Nephron progenitor cell (in vitro differentiated cells): ENCODE measurements at regions not wholly inside any gene's neighbourhood (a gene's known extent, or its start where the extent isn't known, plus 50 kb on each side); places are given as distances from the start of the nearest gene placed in this dataset.
"Not testable (repeated sequence)": the region's sequence is repeated elsewhere in the genome, so short reads cannot be mapped to it uniquely, and the experiment has no call there.

Source experiments
- DNase-seq: peaks from one replicate; pipeline ENCODE4 v3.0.0; 2021
- H3K27ac Mint-ChIP-seq: 2 replicates; pipeline ENCODE4 v1.8.0; 2021; ENCODE audit warnings: mild to moderate bottlenecking, moderate library complexity, mixed read lengths
- H3K27me3 Mint-ChIP-seq: 2 replicates; pipeline ENCODE4 v1.8.0; 2021; ENCODE audit warnings: mild to moderate bottlenecking, low read depth, mixed read lengths; ENCODE audit not compliant: poor library complexity
- H3K36me3 Mint-ChIP-seq: 2 replicates; pipeline ENCODE4 v1.8.0; 2021; ENCODE audit warnings: low read depth, mixed read lengths
- H3K4me1 Mint-ChIP-seq: 2 replicates; pipeline ENCODE4 v1.8.0; 2021; ENCODE audit warnings: mixed read lengths
- H3K4me3 Mint-ChIP-seq: 2 replicates; pipeline ENCODE4 v1.8.0; 2021; ENCODE audit warnings: mild to moderate bottlenecking, moderate library complexity, mixed read lengths
- H3K9me3 Mint-ChIP-seq: 2 replicates; pipeline ENCODE4 v1.8.0; 2021; ENCODE audit warnings: mild to moderate bottlenecking, moderate library complexity, mixed read lengths
- TF ChIP-seq, protein P1 (sequence below): fragments of 200-600 bp; sonication (generic); IDR thresholded peaks from 2 replicates; pipeline ENCODE4 v1.5.0; 2021; ENCODE audit warnings: antibody characterized with exemption

DNA sequence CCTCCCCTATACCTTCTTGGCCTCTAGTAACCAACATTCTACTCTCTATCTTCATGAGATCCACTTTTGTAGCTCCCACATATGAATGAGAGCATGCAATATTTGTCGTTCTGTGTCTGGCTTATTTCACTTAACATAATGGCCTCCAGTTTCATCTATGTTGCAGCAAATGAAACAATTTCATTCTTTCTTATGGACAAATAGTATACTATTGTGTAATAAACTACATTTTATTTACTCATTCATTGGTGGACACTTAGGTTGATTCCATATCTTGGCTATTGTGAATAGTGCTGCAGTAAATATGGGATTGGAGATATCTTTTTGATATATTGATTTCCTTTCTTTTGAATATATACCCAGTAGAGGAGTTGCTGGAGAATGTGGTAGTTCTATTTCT, 151.1 kb downstream of the JRKL start:
- Mint-ChIP-seq H3K36me3 (no peaks in the 10 kb centered on the region), H3K4me3 (no peak overlapping the region), H3K4me1 (no peaks in the 10 kb centered on the region), H3K27me3 (no peaks in the 10 kb centered on the region), H3K9me3 (peaks cover 17% of the 10 kb centered on the region), H3K27ac (no peak overlapping the region)
- TF ChIP-seq, protein P1, sequence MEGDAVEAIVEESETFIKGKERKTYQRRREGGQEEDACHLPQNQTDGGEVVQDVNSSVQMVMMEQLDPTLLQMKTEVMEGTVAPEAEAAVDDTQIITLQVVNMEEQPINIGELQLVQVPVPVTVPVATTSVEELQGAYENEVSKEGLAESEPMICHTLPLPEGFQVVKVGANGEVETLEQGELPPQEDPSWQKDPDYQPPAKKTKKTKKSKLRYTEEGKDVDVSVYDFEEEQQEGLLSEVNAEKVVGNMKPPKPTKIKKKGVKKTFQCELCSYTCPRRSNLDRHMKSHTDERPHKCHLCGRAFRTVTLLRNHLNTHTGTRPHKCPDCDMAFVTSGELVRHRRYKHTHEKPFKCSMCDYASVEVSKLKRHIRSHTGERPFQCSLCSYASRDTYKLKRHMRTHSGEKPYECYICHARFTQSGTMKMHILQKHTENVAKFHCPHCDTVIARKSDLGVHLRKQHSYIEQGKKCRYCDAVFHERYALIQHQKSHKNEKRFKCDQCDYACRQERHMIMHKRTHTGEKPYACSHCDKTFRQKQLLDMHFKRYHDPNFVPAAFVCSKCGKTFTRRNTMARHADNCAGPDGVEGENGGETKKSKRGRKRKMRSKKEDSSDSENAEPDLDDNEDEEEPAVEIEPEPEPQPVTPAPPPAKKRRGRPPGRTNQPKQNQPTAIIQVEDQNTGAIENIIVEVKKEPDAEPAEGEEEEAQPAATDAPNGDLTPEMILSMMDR = no peak
- no peak for DNase-seq

DNA sequence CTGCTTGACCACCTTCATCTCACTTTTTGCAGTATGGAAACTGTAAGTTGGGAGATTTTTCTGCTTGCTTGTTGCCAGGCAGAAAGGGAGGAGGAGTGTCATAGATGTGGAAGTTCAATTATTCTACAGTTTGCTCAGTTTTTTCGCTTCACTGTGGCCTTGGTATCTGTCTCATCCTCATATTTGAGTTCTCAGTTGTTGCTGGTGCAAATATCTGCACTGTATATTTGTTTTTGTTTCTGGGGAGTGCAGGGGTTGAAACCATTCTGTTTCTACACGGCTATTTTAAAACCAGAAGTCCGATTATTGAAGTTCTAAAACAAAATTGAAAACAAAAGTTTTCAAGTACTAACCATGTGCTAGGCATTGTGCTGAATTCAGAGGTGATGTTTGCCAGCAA, 153.4 kb downstream of the JRKL start:
- H3K4me3 Mint-ChIP-seq = no peak overlapping the region
- no peaks in the 10 kb centered on the region for H3K4me1 Mint-ChIP-seq
- peaks cover 25% of the 10 kb centered on the region for H3K9me3 Mint-ChIP-seq
- no peaks in the 10 kb centered on the region for H3K27me3 Mint-ChIP-seq
- H3K36me3 Mint-ChIP-seq = no peaks in the 10 kb centered on the region
- H3K27ac Mint-ChIP-seq = no peak overlapping the region
- DNase-seq = no peak
- TF ChIP-seq, protein P1 = no peak

DNA sequence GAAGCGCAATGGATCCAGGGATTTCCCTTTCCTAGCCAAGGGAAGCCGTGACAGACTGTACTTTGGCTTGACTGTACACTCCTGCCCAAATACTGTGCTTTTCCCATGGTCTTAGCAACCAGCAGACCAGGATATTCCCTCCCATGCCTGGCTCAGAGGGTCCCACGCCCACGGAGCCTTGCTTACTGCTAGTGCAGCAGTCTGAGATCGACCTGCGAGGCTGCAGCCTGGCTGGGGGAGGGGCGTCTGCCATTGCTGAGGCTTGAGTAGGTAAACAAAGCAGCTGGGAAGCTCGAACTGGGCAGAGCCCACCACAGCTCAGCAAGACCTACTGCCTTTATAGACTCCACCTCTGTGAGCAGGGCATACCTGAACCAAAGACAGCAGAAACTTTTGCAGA, 155.4 kb downstream of the JRKL start:
- H3K9me3 Mint-ChIP-seq = peaks cover 25% of the 10 kb centered on the region
- not testable (repeated sequence) for H3K4me3 Mint-ChIP-seq, H3K27me3 Mint-ChIP-seq

DNA sequence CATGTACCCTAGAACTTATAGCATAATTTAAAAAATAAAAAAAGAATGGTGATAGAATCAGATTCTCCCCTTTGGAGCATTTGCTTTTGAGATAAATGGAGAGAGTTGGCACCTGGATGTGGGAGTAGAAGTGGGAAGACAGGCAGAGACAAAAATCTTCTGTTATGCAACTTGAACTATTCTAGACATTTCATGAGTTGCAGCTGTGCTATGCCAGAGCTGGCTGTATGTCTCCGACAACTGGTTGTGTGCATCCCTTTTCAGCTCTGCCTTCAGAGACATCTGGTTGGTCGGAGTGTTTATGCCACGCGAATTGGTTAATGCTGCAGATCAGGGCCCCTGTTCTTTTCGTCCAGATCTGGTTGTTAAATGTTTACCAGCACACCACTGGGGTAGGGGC, 161.3 kb downstream of the JRKL start:
- no peak for DNase-seq
- Mint-ChIP-seq H3K27ac (no peak overlapping the region), H3K27me3 (no peaks in the 10 kb centered on the region), H3K4me3 (no peak overlapping the region), H3K9me3 (peaks cover 14% of the 10 kb centered on the region), H3K36me3 (no peaks in the 10 kb centered on the region), H3K4me1 (no peaks in the 10 kb centered on the region)
- TF ChIP-seq, protein P1 = no peak

More for the DNA sequence above, 155.4 kb downstream of the JRKL start:
- not testable (repeated sequence) for H3K4me1 Mint-ChIP-seq, DNase-seq, H3K36me3 Mint-ChIP-seq, H3K27ac Mint-ChIP-seq

DNA sequence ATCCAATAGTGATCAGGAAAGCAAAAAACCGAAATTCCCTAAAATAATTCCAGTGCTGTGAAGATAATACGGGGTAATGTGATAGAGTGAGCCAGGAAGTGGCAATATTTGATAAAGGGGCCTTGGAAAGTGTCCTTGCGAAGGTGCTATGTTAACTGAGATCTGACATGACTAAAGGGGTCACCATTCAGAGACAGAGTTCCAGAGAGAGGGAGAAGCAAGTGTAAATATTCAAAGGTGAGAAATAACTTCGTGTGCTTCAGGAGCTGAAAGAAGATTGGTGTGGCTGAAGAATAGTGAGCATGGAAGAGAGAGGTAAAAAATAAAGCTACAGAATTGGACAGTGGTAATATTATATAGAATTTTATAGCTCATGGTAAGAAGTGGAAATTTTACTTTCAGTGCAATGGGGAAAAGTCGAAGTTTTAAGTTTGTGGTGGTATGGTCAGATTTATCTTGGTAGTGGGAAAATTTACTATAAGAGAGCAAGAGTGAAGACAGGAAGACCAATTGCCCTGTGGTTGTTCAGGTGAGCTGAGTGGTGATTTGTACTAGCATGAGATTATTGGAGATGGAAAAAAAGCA, 164.5 kb downstream of the JRKL start:
- no peaks in the 10 kb centered on the region for H3K27me3 Mint-ChIP-seq
- no peaks in the 10 kb centered on the region for H3K36me3 Mint-ChIP-seq
- H3K4me3 Mint-ChIP-seq = no peak overlapping the region
- peaks cover 26% of the 10 kb centered on the region for H3K9me3 Mint-ChIP-seq
- no peaks in the 10 kb centered on the region for H3K4me1 Mint-ChIP-seq
- no peak for DNase-seq
- TF ChIP-seq, protein P1 = no peak
- H3K27ac Mint-ChIP-seq = peak overlapping the region; percentile 12

DNA sequence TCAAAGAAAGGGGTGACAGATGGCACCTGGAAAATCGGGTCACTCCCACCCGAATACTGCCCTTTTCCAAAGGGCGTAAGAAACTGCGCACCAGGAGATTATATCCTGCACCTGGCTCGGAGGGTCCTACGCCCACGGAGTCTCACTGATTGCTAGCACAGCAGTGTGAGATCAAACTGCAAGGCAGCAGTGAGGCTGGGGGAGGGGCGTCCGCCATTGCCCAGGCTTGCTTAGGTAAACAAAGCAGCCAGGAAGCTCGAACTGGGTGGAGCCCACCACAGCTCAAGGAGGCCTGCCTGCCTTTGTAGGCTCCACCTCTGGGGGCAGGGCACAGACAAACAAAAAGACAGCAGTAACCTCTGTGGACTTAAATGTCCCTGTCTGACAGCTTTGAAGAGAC, 166.0 kb downstream of the JRKL start:
- not testable (repeated sequence) for DNase-seq, H3K27me3 Mint-ChIP-seq, H3K27ac Mint-ChIP-seq, H3K4me3 Mint-ChIP-seq, H3K36me3 Mint-ChIP-seq, H3K4me1 Mint-ChIP-seq
- peaks cover 31% of the 10 kb centered on the region for H3K9me3 Mint-ChIP-seq

DNA sequence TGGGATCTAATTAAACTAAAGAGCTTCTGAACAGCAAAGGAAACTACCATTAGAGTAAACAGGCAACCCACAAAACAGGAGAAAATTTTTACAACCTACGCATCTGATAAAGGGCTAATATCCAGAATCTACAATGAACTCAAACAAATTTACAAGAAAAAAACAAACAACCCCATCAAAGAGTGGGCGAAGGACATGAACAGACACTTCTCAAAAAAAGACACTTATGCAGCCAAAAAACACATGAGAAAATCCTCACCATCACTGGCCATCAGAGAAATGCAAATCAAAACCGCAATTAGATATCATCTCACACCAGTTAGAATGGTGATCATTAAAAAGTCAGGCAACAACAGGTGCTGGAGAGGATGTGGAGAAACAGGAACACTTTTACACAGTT, 170.9 kb downstream of the JRKL start:
- DNase-seq, H3K4me1 Mint-ChIP-seq, H3K27ac Mint-ChIP-seq, H3K4me3 Mint-ChIP-seq, H3K36me3 Mint-ChIP-seq, H3K27me3 Mint-ChIP-seq: not testable (repeated sequence)
- peaks cover 33% of the 10 kb centered on the region for H3K9me3 Mint-ChIP-seq
